COLO668 (cell line): ENCODE measurements at regions not wholly inside any gene's neighbourhood (a gene's known extent, or its start where the extent isn't known, plus 50 kb on each side); places are given as distances from the start of the nearest gene placed in this dataset.

ENCODE experiments used
- DNase-seq: peaks from one replicate; lab custom pipeline; 2025; ENCODE audit not compliant: unreplicated experiment; lab: John Stamatoyannopoulos, UW

DNA sequence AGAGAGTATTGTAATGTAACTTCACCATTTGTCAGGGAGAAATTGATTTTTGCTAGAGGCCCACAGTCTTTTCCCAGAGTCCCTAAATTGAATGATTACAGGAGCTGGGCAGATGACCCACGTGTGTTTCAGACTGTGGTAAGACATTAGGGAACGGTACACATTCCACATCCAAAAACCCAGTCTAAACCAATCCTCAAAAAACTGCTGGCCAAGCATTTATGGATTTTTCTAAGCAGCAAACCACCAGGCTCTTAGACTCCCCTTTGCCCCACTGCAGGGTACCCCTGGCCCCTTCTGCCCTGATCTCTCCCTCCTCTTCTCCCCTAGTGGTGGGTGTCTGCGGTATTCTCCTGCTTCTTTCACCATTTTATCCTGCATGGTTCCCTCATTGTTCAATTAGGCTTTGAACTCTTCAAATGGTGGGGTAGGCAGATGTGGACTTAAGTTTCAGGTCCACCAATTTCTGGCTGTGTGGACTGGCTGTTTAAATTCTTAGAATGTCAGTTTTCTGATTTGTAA is 135.5 kb upstream of the SORCS3 start:
- DNase-seq, result no peak

- DNase-seq, result no peak
Measured at GRCh38 chr10:104509981-104510380, 131.1 kb upstream of the SORCS3 start.

GRCh38 chr10:104510644-104511043 is 130.4 kb upstream of the SORCS3 start:
- no peak for DNase-seq

DNA sequence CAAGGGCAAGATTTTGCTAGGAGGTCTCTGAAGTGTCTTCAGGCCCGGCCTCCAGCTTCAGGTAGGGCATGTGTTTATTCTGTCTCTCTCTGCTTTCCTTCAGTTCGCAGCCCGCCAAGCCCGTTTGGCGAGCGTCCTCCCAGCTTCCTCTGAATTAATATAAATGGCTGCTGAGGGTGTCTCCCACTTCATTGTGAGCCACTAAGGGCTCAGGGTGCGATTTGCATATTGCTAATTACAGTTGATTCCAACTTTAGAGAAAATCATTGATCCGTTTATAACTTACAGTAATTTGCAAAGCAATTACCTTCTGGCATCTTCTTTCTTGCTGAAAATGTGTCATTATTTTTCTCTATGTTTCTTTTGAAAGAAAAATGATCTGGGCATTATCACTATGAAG is 128.3 kb upstream of the SORCS3 start:
- no peak for DNase-seq

- no peak for DNase-seq
Measured at GRCh38 chr10:104515678-104516199, 125.4 kb upstream of the SORCS3 start.

GRCh38 chr10:104516986-104517385 is 124.1 kb upstream of the SORCS3 start:
- DNase-seq, result no peak

DNA sequence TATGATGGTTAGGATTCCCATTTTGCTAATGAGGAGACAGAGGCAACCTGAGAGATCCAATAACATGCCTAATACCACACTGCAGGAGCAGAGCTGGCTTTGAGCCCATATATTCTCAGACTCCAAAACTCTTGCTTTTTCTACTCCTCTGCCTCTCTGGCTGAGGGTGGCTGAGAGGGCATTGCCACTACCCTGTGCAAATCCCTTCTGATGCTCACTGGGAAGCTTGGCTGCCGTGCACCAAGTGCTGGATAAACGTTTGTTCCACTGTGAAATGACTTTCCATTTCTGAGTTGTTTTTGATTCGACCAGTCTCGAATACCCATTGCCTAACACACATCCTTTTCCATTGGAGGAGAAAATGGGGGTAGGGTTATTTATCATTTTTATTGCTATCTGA is 123.1 kb upstream of the SORCS3 start:
- DNase-seq, result no peak

GRCh38 chr10:104518891-104519290 is 122.2 kb upstream of the SORCS3 start:
- DNase-seq, result no peak

DNA sequence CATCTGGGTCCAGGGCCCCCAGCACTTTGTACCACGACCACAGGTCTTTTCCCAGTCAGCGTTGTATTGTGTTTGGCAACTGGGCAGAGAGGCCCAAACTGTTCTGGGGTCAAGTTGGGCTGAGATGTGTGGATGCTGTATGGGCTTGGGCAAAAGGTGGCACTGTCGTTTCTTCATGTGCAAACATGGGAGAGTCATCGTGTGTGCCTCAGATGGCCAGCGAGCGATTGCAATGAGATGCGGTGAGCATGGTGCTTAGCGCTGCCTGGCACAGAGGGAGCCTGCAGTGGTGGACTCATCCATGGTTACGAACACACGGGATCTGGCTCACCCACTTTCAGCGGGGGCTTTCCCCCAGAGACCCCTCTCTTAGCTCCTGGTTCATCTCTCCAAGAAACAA is 120.4 kb upstream of the SORCS3 start:
- no peak for DNase-seq

GRCh38 chr10:104521901-104522694 is 119.0 kb upstream of the SORCS3 start:
- DNase-seq, result no peak

- no peak for DNase-seq
Measured at GRCh38 chr10:104526188-104526587, 114.9 kb upstream of the SORCS3 start.

DNA sequence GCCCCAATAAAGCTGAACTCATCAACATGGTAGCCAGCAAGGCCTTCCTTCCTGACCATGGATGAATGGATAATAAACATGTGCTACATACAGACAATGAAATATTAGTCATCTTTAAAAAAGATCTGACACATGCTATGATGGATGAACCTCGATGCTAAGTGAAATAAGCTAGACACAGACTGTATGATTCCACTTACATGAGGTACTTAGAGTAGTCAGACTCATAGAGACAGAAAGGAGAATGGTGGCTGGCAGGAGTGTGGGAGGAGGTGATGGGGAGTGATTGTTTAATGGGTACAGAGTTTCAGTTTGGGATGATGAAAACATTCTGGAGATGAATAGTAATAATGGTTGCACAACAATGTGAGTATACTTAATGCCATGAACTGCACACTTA is 114.1 kb upstream of the SORCS3 start:
- DNase-seq, result no peak

DNA sequence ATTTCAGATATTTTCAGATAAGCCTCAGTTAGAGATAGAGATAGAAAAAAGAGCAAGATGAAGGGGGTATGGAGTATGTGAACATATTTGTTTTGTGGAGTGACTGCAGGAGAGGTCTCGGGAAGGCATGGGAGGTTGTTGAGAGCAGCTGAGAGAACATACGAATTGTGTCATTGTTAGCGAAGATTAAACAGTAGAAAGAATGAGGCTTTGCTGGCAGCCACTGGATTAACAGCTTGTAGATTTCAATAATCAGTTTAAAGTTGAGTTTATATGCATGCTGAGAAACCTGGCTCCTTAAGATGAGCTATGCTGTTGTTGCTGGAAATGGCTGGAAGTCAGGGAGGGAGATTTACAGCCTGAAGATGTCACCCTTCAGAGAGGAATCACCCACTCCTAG is 100.9 kb upstream of the SORCS3 start:
- no peak for DNase-seq

DNA sequence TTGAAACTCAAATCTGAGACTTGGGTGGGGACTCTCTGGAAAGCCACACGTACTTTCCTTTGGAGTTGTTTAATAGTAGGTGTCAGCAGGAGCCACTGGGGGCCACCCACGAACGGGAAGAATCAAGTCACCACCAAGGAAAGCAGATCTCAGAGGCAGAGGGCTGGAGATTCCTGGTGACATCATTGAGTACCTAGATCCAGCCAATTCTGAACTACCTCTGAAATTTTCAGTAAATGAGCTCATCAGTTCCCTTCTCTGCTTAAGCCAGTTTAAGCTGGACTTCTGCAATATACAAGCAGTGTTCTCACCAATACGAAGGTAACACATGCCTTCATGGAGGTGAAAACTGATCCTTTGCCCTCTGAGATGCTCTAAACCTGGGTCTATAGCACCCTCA is 99.3 kb upstream of the SORCS3 start:
- no peak for DNase-seq

- no peak for DNase-seq
Measured at GRCh38 chr10:104546336-104546735, 94.8 kb upstream of the SORCS3 start.

DNA sequence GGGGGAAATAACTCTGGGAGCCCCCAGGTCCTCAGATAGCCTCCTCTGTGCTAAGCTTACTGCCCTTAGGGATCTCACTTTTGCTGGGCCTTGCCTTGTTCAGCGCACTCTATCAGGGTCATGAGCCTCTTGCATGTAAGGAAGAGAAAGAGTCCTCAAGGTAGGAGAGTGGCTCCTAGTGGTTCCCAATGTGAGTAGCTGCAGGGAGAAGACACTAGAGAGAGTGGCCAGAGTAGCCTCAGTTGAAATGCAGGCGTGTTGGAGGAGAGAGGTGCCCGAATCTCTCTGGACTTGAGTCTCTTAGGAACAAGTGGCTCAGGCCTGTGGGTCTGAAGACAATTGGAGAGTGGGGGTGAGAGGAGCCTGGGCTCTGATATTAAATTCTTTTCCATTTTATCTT is 94.3 kb upstream of the SORCS3 start:
- DNase-seq, result no peak

- DNase-seq, result no peak
Measured at GRCh38 chr10:104548090-104548489, 93.0 kb upstream of the SORCS3 start.

DNA sequence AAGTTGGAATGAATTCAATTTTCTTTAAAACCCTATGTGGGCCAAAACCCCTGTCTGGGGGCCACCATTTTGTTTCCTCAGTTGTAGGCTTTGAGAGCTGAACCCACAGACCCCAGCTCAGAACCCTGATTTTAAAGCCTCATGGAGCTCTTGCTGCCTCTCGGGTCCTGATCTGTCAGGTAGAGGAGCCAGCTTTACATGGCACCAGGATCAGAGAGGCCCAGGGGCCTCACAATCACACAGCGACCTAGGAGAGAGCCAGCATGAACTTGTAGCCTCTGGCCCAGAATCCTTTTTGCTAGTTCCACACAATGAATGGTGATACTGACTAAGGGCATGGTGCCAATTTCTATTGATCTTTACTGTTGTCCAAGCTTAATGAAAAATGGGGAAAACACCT is 84.3 kb upstream of the SORCS3 start:
- DNase-seq, result no peak

DNA sequence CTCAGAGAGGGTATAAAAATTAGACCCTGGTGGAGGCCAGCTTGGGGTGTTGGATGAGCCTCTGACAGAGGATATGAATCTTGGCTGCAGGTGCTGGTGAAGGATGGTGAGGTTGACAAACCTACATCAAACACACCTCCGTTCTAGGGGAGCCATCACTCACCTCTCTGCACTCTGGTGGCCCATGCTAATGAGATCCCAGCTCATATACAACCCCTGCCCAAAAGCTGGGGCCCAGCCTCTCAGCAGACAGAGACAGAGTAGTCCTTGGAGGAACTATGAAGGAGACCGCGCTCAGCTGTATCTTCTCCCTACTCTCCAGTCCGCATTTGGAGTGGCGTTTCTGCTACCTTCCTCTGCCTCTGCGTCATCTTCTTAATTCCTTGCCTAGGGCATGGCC is 83.1 kb upstream of the SORCS3 start:
- DNase-seq, result no peak

GRCh38 chr10:104559935-104560334 is 81.2 kb upstream of the SORCS3 start:
- no peak for DNase-seq

DNA sequence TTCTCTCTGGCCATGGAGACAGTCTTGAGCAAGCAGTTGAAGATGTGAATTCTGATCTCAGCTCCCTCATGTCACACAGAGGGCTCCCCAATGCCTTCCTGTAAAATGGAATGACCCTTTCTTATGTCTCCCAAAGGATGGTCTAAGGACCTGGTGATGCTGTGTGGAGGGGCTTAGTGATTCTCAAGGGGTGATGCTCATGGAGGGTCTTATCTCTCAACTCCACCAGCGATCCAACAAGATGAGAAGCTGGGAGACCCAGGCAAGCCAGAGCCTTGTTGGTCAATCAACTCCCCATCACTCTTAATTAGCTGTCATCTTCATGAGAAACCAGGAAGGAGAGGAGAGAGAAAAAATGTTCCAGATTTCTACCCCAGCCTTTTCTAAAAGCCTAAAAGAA is 78.0 kb upstream of the SORCS3 start:
- no peak for DNase-seq

DNA sequence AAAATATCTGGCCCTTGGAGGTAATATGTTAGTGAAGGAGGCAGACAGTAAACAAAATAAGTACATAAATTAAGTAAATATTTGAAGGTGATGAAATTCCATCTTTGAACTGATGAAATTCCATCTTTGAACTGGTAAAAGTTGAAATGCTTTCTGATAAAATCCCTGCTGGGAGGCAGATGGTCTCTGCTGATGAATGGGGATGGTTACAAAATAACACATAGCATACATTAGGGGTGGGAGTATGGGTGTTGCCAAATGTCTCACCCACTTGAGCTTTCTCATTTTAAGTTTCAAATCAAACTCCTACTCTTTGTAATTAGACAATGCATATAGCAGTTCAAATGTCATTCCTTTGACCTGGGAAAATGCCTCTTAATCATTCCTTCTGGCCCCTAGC is 77.5 kb upstream of the SORCS3 start:
- DNase-seq, result no peak

- DNase-seq, result no peak
Measured at GRCh38 chr10:104574427-104574826, 66.7 kb upstream of the SORCS3 start.
